Activated gamma-delta T cell treated with anti-CD3 and anti-CD28 coated beads, Interleukin-2, amount 50 U/mL, for 16 hours (primary cell): ENCODE measurements at regions not wholly inside any gene's neighbourhood (a gene's known extent, or its start where the extent isn't known, plus 50 kb on each side); places are given as distances from the start of the nearest gene placed in this dataset.
"Not testable (repeated sequence)": the region's sequence is repeated elsewhere in the genome, so short reads cannot be mapped to it uniquely, and the experiment has no call there.

Experiments
- DNase-seq: peaks from one replicate; pipeline ENCODE4 v3.0.0-alpha.2; 2020; ENCODE audit warnings: low read depth

- no peak for DNase-seq
These were observed 50.3 kb upstream of the OSBPL11 start for GRCh38 chr3:125645616-125646015.

GRCh38 chr3:125646581-125646980 lies 51.3 kb upstream of the OSBPL11 start:
- DNase-seq = no peak

- no peak for DNase-seq
These were observed 52.2 kb upstream of the OSBPL11 start for GRCh38 chr3:125647318-125648014.

GRCh38 chr3:125651244-125651643 lies 55.9 kb upstream of the OSBPL11 start:
- no peak for DNase-seq

GRCh38 chr3:125652349-125652748 lies 57.1 kb upstream of the OSBPL11 start:
- DNase-seq = no peak

GRCh38 chr3:125654526-125654925 lies 59.2 kb upstream of the OSBPL11 start:
- DNase-seq = no peak

- DNase-seq = no peak
These were observed 67.4 kb upstream of the OSBPL11 start for GRCh38 chr3:125662675-125663074.

- no peak for DNase-seq
These were observed 75.1 kb upstream of the OSBPL11 start for GRCh38 chr3:125670352-125670751.

- no peak for DNase-seq
These were observed 75.6 kb upstream of the OSBPL11 start for GRCh38 chr3:125670945-125671344.

- no peak for DNase-seq
These were observed 76.4 kb upstream of the OSBPL11 start for GRCh38 chr3:125671461-125672243.

- DNase-seq = no peak
These were observed 80.5 kb upstream of the OSBPL11 start for GRCh38 chr3:125675791-125676190.

GRCh38 chr3:125679258-125679657 lies 84.0 kb upstream of the OSBPL11 start:
- no peak for DNase-seq

GRCh38 chr3:125681146-125681545 lies 85.8 kb upstream of the OSBPL11 start:
- no peak for DNase-seq

- not testable (repeated sequence) for DNase-seq
These were observed 86.6 kb upstream of the OSBPL11 start for GRCh38 chr3:125681906-125682305.

- DNase-seq = not testable (repeated sequence)
These were observed 87.3 kb upstream of the OSBPL11 start for GRCh38 chr3:125682610-125683009.

GRCh38 chr3:125683067-125683829 lies 88.0 kb upstream of the OSBPL11 start:
- DNase-seq = no peak

GRCh38 chr3:125684199-125684598 lies 88.9 kb upstream of the OSBPL11 start:
- no peak for DNase-seq

GRCh38 chr3:125685741-125686140 lies 90.4 kb upstream of the OSBPL11 start:
- DNase-seq = not testable (repeated sequence)

GRCh38 chr3:125692361-125692760 lies 97.1 kb upstream of the OSBPL11 start:
- no peak for DNase-seq

GRCh38 chr3:125693887-125694286 lies 98.6 kb upstream of the OSBPL11 start:
- DNase-seq = no peak

- no peak for DNase-seq
These were observed 99.5 kb upstream of the OSBPL11 start for GRCh38 chr3:125694761-125695294.

GRCh38 chr3:125695688-125696087 lies 100.4 kb upstream of the OSBPL11 start:
- DNase-seq = no peak
